ENCODE measurements at regions not wholly inside any gene's neighbourhood (a gene's known extent, or its start where the extent isn't known, plus 50 kb on each side); places are given as distances from the start of the nearest gene placed in this dataset.

- TF ChIP-seq POU5F1 (IDR thresholded peaks at IDR 0.05; ENCODE audit: low read depth, low read length) (no peak), CTBP2 (IDR thresholded peaks at IDR 0.05; ENCODE audit: borderline replicate concordance, insufficient read depth, insufficient read length, low read length) (no peak)
Observed at GRCh38 chr9:29311221-29311620, 1737.9 kb upstream of the C9orf72 start (continued).
